NB4 (cell line): ENCODE measurements at regions not wholly inside any gene's neighbourhood (a gene's known extent, or its start where the extent isn't known, plus 50 kb on each side); places are given as distances from the start of the nearest gene placed in this dataset.

ENCODE experiments used
- CTCF ChIP-seq: IDR thresholded peaks from one replicate; pipeline ENCODE4 v1.5.1; 2012; ENCODE audit warnings: low read depth, low read length
- MYC ChIP-seq: IDR thresholded peaks from 2 replicates; pipeline ENCODE4 v1.6.1; 2011; ENCODE audit warnings: low read depth, low read length
- POLR2A ChIP-seq: IDR thresholded peaks from 2 replicates; pipeline ENCODE4 v1.6.1; 2011; ENCODE audit warnings: mild to moderate bottlenecking; ENCODE audit not compliant: insufficient read length; ENCODE audit errors: extremely low read depth

GRCh38 chr20:39632176-39632575 lies 670.0 kb downstream of the DHX35 start:
- no peak for TF ChIP-seq CTCF
- TF ChIP-seq POLR2A, result no peak
- TF ChIP-seq MYC, result no peak
